Activated CD4-positive, alpha-beta memory T cell treated with anti-CD3 and anti-CD28 coated beads, Interleukin-2, amount 10 ng/mL, durations not matched to agents 7 days and 5 days (primary cell): ENCODE measurements at regions not wholly inside any gene's neighbourhood (a gene's known extent, or its start where the extent isn't known, plus 50 kb on each side); places are given as distances from the start of the nearest gene placed in this dataset.
"Not testable (repeated sequence)": the region's sequence is repeated elsewhere in the genome, so short reads cannot be mapped to it uniquely, and the experiment has no call there.

Experiments
- CTCF ChIA-PET: fragments of 350-600 bp; sonication (Branson Sonifier 250); formaldehyde crosslinking; loops from one replicate; lab custom pipeline; 2021; ENCODE audit warnings: antibody characterized with exemption, inconsistent platforms; lab: Charles Lee
- POLR2A ChIA-PET: fragments of 350-600 bp; sonication (Branson Sonifier 250); formaldehyde crosslinking; loops from one replicate; lab custom pipeline; 2021; ENCODE audit warnings: antibody characterized with exemption; lab: Charles Lee
- DNase-seq: peaks from one replicate; pipeline ENCODE4 v3.0.0-alpha.2; 2020
- H3K27ac Mint-ChIP-seq: one replicate; pipeline ENCODE4 v1.8.0; 2021; ENCODE audit warnings: mild to moderate bottlenecking, mixed read lengths
- H3K27me3 Mint-ChIP-seq: one replicate; pipeline ENCODE4 v1.8.0; 2021; ENCODE audit warnings: mixed read lengths
- H3K36me3 Mint-ChIP-seq: one replicate; pipeline ENCODE4 v1.8.0; 2021; ENCODE audit warnings: low read depth, mixed read lengths
- H3K4me1 Mint-ChIP-seq: one replicate; pipeline ENCODE4 v1.8.0; 2021; ENCODE audit warnings: mixed read lengths
- H3K4me3 Mint-ChIP-seq: one replicate; pipeline ENCODE4 v1.8.0; 2021; ENCODE audit warnings: mild to moderate bottlenecking, mixed read lengths
- H3K9me3 Mint-ChIP-seq: one replicate; pipeline ENCODE4 v1.8.0; 2021; ENCODE audit warnings: mixed read lengths

DNA sequence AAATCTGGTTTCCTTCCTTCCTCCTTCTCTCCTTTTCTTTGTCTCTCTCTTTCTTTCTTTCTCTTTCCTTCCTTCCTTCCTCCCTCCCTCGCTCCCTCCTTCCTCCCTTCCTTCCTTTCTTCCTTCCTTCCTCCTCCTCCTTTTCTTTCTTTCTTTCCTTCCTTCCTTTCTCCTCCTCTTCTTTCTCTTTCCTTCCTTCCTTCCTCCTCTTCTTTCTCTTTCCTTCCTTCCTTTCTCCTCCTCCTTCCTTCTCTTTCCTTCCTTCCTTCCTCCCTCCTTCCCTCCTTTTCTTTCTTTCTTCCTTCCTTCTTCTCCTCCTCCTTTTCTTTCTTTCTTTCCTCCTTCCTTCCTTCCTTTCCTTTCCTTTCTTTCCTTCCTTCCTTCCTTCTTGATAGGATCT lies 61.2 kb downstream of the VIP start:
- H3K4me3 Mint-ChIP-seq, result no peak overlapping the region
- no peaks in the 10 kb centered on the region for H3K36me3 Mint-ChIP-seq
- ChIA-PET POLR2A (no interaction called here), CTCF (no interaction called here)
- H3K4me1 Mint-ChIP-seq, result no peaks in the 10 kb centered on the region
- no peaks in the 10 kb centered on the region for H3K9me3 Mint-ChIP-seq
- DNase-seq, result no peak
- no peak overlapping the region for H3K27ac Mint-ChIP-seq
- H3K27me3 Mint-ChIP-seq, result no peaks in the 10 kb centered on the region

DNA sequence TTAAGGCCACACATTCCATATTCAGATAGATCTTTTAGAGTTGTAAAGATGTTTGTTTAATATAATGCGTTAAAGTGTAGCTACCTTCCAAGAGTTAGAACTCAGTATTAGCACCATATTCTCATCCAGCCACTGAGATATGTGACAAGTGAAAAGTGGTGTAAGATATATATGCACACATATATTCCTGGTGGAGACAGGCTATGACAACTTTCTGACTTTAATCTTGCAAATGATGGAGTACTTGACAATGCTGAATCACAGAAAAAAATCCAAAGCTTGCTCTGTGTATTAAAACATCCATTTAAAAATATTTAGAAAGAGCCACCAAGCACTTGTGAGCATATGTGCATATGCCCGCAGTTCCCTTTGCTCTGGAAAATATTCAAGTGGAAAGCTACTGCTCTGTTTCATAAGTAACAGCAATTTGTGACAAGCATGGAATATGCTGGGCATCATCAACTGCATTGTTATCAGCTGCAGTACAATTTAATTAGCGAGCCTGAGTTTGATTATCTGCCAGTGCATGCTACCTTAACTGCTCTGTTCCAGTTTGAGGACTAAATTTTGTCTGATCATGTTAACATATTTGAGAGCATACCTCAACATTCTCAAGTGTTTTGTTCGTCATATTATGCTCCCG lies 64.8 kb downstream of the VIP start:
- Mint-ChIP-seq H3K4me1 (no peaks in the 10 kb centered on the region), H3K36me3 (no peaks in the 10 kb centered on the region), H3K4me3 (no peak overlapping the region), H3K27ac (no peak overlapping the region), H3K9me3 (no peaks in the 10 kb centered on the region), H3K27me3 (no peaks in the 10 kb centered on the region)
- ChIA-PET POLR2A (no interaction called here), CTCF (no interaction called here)
- DNase-seq, result no peak

DNA sequence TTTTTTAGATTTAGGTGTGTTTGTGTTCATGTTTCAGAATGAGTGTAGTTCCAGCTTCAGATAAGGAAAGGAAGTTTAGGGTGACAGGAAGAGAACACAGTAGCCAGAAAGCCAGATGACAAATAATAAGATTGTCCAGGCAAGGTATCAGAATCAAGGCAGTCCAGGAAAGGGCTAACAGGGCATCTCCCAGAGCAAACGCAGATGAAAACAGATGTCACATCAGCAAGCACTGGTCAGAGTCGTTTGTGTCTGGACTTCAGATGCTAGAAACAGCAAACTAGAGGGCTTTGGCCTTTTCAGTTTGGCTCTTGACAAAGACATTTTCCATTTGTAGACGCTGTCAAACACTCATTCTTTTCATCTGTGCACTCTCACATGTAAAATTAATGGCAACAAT lies 65.5 kb downstream of the VIP start:
- H3K4me3 Mint-ChIP-seq, result no peak overlapping the region
- no peaks in the 10 kb centered on the region for H3K9me3 Mint-ChIP-seq
- H3K27ac Mint-ChIP-seq, result no peak overlapping the region
- H3K4me1 Mint-ChIP-seq, result no peaks in the 10 kb centered on the region
- DNase-seq, result no peak
- no peaks in the 10 kb centered on the region for H3K36me3 Mint-ChIP-seq
- POLR2A ChIA-PET, result no interaction called here
- no peaks in the 10 kb centered on the region for H3K27me3 Mint-ChIP-seq
- CTCF ChIA-PET, result no interaction called here

DNA sequence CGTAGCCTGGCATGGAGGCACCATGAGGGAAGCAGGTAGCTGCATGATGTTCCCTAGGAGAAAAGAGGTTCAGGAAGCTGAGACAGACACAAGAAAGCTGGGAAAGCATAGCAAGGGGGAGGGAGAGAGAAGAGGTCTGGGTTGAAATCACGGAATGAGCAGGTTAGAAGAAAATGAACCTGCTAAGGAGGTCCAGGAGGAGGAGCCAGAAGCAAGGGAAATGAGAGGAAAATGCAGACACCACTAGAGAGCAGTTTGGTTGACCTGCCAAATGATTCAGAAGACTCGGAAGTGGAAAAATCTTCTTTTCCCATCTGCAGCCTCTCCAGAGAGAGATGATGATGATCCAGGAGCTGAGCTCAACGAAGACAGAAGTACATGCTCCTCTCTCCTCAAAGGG lies 70.9 kb downstream of the VIP start:
- Mint-ChIP-seq H3K27ac (no peak overlapping the region), H3K27me3 (no peaks in the 10 kb centered on the region), H3K4me1 (no peaks in the 10 kb centered on the region), H3K4me3 (no peak overlapping the region), H3K36me3 (no peaks in the 10 kb centered on the region), H3K9me3 (no peaks in the 10 kb centered on the region)
- no peak for DNase-seq
- ChIA-PET POLR2A (no interaction called here), CTCF (no interaction called here)

DNA sequence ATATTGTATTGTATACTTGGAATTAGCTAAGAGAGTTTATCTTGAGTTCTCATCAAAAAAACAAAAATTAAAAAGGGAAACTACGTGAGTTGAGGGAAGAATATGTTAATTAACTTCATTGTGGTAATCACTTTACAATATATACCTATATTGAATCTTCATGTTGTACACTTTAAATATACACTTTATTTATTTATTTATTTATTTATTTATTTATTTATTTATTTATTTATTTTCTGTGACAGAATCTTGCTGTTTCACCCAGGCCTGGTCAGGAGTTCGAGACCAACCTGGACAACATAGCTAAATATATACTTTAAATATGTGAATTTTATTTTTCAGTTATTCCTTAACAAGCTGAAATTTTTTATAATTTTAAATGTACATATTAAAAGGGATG lies 74.1 kb downstream of the VIP start:
- Mint-ChIP-seq H3K4me1 (no peaks in the 10 kb centered on the region), H3K36me3 (no peaks in the 10 kb centered on the region), H3K4me3 (no peak overlapping the region), H3K27me3 (no peaks in the 10 kb centered on the region), H3K27ac (no peak overlapping the region), H3K9me3 (no peaks in the 10 kb centered on the region)
- ChIA-PET CTCF (no interaction called here), POLR2A (no interaction called here)
- no peak for DNase-seq

DNA sequence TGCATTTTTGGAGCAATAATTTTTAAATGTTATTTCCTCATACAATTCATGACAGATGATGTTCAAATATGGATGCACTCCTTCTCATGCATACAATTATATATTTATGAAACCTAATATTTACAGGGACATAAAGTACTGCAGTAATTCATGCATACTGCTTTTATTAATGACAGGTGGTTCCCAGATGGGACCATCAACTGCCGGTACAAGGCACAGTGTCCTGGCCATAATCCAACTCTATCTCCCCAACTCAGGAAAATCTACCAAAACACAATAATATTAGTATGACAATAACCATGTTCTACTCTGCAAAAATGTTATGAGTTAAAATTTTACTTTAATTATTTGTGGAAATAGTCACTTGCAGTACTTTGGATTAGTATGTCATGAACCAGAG lies 77.8 kb downstream of the VIP start:
- POLR2A ChIA-PET, result no interaction called here
- H3K36me3 Mint-ChIP-seq, result no peaks in the 10 kb centered on the region

DNA sequence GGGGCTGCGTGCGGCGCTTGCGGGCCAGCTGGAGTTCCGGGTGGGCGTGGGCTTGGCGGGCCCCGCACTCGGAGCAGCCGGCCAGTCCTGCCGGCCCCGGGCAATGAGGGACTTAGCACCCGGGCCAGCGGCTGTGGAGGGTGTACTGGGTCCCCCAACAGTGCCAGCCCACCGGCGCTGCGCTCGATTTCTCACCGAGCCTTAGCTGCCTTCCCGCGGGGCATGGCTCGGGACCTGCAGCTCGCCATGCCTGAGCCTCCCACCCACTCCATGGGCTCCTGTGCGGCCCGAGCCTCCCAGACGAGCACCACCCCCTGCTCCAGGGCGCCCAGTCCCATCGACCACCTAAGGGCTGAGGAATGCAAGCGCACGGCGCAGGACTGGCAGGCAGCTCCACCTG lies 83.8 kb downstream of the VIP start:
- CTCF ChIA-PET, H3K27ac Mint-ChIP-seq, POLR2A ChIA-PET, H3K4me1 Mint-ChIP-seq, H3K4me3 Mint-ChIP-seq, H3K9me3 Mint-ChIP-seq, DNase-seq, H3K27me3 Mint-ChIP-seq, H3K36me3 Mint-ChIP-seq: not testable (repeated sequence)

More for the DNA sequence above, 77.8 kb downstream of the VIP start:
- Mint-ChIP-seq H3K9me3 (no peaks in the 10 kb centered on the region), H3K27ac (no peak overlapping the region), H3K4me1 (no peaks in the 10 kb centered on the region), H3K27me3 (no peaks in the 10 kb centered on the region), H3K4me3 (no peak overlapping the region)
- DNase-seq, result no peak
- CTCF ChIA-PET, result interaction anchor here (0.8 kb wide), 1 partner anchor 8 kb away, joined by 3 read pairs; no protein-coding TSS in a partner anchor

DNA sequence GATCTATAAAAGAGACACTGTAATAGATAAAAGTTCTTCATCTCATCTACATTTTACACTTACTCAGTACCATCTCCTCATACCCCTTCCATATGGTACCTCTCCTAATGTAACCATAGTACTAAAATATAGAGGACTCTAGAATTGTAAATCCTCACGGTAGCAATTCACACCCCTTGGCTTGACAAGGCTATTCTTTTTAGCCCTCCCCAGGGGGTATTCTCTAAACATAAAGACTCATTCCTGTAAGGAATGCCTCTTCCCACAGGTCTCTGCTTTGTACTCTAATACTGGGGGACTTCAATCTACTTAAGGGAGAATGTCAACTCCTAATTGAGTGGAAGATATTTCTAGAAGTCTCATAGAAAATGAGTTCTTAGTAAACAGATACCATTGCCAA lies 85.9 kb downstream of the VIP start:
- H3K9me3 Mint-ChIP-seq, result no peaks in the 10 kb centered on the region
- DNase-seq, result no peak
- no peak overlapping the region for H3K4me3 Mint-ChIP-seq
- H3K36me3 Mint-ChIP-seq, result no peaks in the 10 kb centered on the region
- no peak overlapping the region for H3K27ac Mint-ChIP-seq
- POLR2A ChIA-PET, result no interaction called here
- H3K4me1 Mint-ChIP-seq, result no peaks in the 10 kb centered on the region
- CTCF ChIA-PET, result no interaction called here
- H3K27me3 Mint-ChIP-seq, result no peaks in the 10 kb centered on the region

DNA sequence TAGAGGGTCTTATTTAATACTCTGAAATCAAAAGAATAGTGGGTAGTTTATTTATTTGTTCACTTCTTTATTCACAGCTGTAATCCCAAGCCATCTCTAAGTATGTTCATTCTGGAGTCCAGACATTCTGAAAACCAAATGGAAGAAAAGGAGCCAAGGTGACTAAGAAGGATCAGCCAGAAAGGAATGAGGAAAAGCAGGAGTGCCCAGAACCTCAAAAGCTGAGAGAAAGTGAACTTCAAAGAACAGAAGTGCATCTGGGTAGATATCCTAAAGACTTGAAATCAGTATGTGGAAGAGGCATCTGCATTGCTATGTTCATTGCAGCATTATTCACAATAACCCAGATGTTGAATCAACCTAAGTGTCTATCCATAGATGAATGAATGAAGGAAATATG lies 94.8 kb downstream of the VIP start:
- POLR2A ChIA-PET, result no interaction called here
- H3K9me3 Mint-ChIP-seq, result no peaks in the 10 kb centered on the region
- H3K4me1 Mint-ChIP-seq, result no peaks in the 10 kb centered on the region
- no peak for DNase-seq
- H3K36me3 Mint-ChIP-seq, result no peaks in the 10 kb centered on the region
- no peak overlapping the region for H3K27ac Mint-ChIP-seq
- H3K27me3 Mint-ChIP-seq, result no peaks in the 10 kb centered on the region
- H3K4me3 Mint-ChIP-seq, result no peak overlapping the region
- CTCF ChIA-PET, result no interaction called here

DNA sequence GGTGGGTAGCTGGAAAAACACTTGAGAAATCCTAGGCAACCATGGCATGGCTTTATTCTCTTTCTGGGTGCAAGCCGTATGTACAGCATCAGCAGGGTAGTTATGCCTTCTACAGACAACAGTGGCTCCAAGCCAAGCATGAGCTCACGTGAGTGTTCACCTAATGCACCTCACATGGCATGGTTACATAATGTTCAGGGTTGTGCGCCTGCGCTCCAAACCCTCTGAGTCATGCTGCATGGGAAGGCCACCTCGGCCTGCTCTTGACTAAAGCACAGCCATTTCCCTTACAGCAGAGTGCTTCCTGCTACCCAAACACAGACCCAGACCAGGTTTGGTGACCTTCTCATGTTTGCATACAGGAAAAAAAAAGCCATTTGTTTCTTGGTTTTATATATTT lies 96.2 kb downstream of the VIP start:
- ChIA-PET CTCF (no interaction called here), POLR2A (no interaction called here)
- no peaks in the 10 kb centered on the region for H3K9me3 Mint-ChIP-seq
- no peak overlapping the region for H3K4me3 Mint-ChIP-seq
- H3K27ac Mint-ChIP-seq, result no peak overlapping the region
- no peaks in the 10 kb centered on the region for H3K4me1 Mint-ChIP-seq
- H3K27me3 Mint-ChIP-seq, result no peaks in the 10 kb centered on the region
- DNase-seq, result no peak
- H3K36me3 Mint-ChIP-seq, result no peaks in the 10 kb centered on the region

DNA sequence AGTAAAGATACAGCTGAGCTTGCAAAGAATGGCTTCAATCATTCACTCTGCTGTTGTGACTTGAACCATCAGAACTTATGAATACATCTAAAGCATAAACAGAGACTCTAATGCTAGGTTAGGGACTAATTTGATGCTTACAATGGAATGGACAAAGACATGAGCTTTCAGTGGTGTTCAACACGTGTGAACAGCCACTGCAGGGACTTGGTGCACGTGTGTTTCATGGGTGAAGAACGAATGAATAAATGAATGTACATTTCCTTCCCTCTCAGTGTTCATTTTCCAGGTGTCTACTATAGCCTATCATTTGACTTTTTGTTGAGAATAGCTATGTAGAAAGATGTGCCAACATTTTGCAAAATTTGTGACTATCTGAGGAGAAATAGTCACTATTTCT lies 98.3 kb downstream of the VIP start:
- ChIA-PET CTCF (no interaction called here), POLR2A (no interaction called here)
- H3K9me3 Mint-ChIP-seq, result no peaks in the 10 kb centered on the region
- H3K36me3 Mint-ChIP-seq, result no peaks in the 10 kb centered on the region
- peaks cover 6% of the 10 kb centered on the region for H3K27me3 Mint-ChIP-seq
- no peak for DNase-seq
- no peak overlapping the region for H3K4me3 Mint-ChIP-seq
- H3K4me1 Mint-ChIP-seq, result no peaks in the 10 kb centered on the region
- no peak overlapping the region for H3K27ac Mint-ChIP-seq

DNA sequence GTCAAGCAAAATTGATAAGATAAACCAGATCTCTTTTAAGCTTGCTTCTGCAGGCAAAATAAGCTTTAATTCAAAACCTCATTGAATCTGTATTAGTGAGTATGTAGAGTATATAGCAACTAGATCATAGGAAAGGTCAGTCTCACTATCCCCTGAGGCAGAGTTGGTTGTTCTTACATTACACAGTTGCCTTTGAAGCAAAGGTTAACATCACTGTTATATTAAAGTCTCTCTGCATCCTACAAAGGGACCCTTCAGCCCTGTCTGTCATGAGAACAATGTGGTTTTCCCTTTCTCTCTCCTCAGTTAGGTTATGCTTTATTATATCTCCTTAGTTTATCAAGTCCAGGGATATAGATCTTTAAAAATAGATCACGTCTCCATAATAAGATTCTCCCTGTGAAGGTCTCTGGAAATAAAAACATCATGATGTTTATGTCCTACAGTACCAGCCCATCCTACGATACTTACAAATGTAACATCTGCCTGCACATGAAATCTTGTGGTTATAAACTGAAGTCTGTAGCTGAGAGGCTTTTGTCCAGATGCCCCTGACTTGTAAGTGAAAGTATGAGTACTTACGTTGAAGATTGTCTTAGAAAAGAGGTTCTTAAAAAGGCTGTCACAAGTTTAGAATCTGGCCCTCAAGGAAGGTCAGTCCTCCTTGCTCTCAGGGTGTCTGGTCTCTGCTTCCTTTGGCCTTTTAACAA lies 103.6 kb downstream of the VIP start:
- CTCF ChIA-PET, result no interaction called here
- DNase-seq, result no peak
- Mint-ChIP-seq H3K36me3 (no peaks in the 10 kb centered on the region), H3K4me3 (no peak overlapping the region), H3K27ac (no peak overlapping the region), H3K4me1 (peaks cover 3% of the 10 kb centered on the region), H3K9me3 (no peaks in the 10 kb centered on the region), H3K27me3 (peaks cover 10% of the 10 kb centered on the region)
- POLR2A ChIA-PET, result no interaction called here

DNA sequence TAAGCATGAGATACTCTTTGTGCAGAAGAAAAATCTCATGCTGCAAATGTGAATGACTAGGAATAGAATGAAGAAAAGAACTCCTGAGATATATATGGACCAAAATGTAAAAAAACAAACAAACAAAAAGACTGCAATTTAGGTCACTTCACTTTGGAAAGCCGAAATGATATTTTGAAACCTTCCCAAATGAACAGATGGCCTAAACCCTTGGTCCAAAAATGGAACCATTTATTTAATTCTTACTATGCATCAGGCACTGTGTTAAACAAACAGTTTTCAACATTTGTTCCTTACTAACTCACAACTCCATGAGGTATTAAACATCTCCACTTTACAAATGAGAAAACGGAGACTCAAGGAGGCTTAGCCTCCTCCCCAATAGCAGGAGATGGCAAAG lies 107.5 kb downstream of the VIP start:
- Mint-ChIP-seq H3K4me1 (peaks cover 5% of the 10 kb centered on the region), H3K27ac (no peak overlapping the region), H3K9me3 (no peaks in the 10 kb centered on the region), H3K4me3 (no peak overlapping the region), H3K36me3 (no peaks in the 10 kb centered on the region), H3K27me3 (peaks cover 8% of the 10 kb centered on the region)
- CTCF ChIA-PET, result no interaction called here
- no peak for DNase-seq
- POLR2A ChIA-PET, result no interaction called here

DNA sequence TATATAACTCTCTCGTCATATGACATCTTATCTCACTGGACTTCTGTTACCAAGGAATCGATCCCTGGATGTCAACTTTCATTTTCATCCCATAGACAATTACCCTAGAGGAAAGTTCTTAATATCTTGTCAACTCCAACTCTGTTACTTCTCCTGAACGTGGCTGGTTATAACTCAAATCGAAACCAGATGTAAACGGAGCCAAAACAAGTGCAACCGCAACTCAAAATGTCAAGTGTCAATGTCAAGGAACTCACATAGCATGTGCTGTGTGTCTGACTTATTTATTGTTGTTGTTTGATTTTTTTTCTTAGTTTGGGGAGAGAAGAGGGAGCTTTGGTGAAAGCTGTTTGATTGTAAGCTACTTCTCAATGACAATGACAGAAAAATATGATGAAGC lies 108.6 kb downstream of the VIP start:
- DNase-seq, result no peak
- Mint-ChIP-seq H3K36me3 (no peaks in the 10 kb centered on the region), H3K27me3 (peaks cover 8% of the 10 kb centered on the region), H3K9me3 (no peaks in the 10 kb centered on the region), H3K27ac (no peak overlapping the region), H3K4me3 (no peak overlapping the region), H3K4me1 (peaks cover 5% of the 10 kb centered on the region)
- ChIA-PET POLR2A (no interaction called here), CTCF (interaction anchor here (1.7 kb wide), 1 partner anchor 163 kb away, joined by 3 read pairs; no protein-coding TSS in a partner anchor)
